Skeletal muscle satellite cell (primary cell): ENCODE measurements at regions not wholly inside any gene's neighbourhood (a gene's known extent, or its start where the extent isn't known, plus 50 kb on each side); places are given as distances from the start of the nearest gene placed in this dataset.

Experiments used
- H3K27me3 ChIP-seq: 2 replicates; pipeline ENCODE4 v1.7.0; 2013; ENCODE audit warnings: low read length; ENCODE audit not compliant: control insufficient read depth, insufficient read depth
- H3K36me3 ChIP-seq: 2 replicates; pipeline ENCODE4 v1.7.0; 2013; ENCODE audit warnings: mild to moderate bottlenecking, control low read depth, low read length; ENCODE audit not compliant: insufficient read depth
- H3K4me1 ChIP-seq: 2 replicates; pipeline ENCODE4 v1.7.0; 2013; ENCODE audit warnings: low read length; ENCODE audit not compliant: control insufficient read depth, insufficient read depth
- H3K4me2 ChIP-seq: 2 replicates; pipeline ENCODE4 v1.7.0; 2013; ENCODE audit warnings: mild to moderate bottlenecking, low read length
- H3K4me3 ChIP-seq: 2 replicates; pipeline ENCODE4 v1.7.0; 2013; ENCODE audit warnings: low read length
- H3K9ac ChIP-seq: 2 replicates; pipeline ENCODE4 v1.7.0; 2013; ENCODE audit warnings: mild to moderate bottlenecking, low read depth, low read length, moderate library complexity
- H3K9me3 ChIP-seq: replicated peaks from 2 replicates; pipeline ENCODE4 v1.7.0; 2013; ENCODE audit warnings: mild to moderate bottlenecking, control low read depth, low read length

DNA sequence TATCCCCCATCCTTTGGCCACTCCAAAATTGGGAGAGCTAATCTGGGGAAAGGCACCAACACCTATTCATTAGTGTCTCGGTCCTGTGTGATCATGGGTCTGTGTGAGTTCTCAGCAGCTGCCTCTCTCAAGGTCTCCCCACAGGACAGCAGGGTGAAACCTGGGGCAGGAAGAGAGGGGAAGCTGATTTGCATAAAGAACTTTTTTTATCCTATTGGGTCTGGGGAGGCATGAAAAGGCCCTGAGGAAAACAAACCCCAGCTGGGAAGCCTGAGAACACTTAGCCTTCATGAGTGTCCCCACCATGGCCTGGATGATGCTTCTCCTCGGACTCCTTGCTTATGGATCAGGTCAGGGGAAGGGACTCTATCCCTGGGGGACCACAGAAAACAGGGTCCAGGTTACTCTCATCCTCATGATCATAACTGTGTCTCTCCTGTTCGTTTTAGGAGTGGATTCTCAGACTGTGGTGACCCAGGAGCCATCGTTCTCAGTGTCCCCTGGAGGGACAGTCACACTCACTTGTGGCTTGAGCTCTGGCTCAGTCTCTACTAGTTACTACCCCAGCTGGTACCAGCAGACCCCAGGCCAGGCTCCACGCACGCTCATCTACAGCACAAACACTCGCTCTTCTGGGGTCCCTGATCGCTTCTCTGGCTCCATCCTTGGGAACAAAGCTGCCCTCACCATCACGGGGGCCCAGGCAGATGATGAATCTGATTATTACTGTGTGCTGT, 116.0 kb upstream of the TOP3B start:
- H3K4me2 ChIP-seq = no peak overlapping the region
- peaks cover 48% of the 10 kb centered on the region for H3K27me3 ChIP-seq
- H3K9ac ChIP-seq = no peak overlapping the region
- no peaks in the 10 kb centered on the region for H3K9me3 ChIP-seq
- H3K4me1 ChIP-seq = no peaks in the 10 kb centered on the region
- no peaks in the 10 kb centered on the region for H3K36me3 ChIP-seq
- no peak overlapping the region for H3K4me3 ChIP-seq

DNA sequence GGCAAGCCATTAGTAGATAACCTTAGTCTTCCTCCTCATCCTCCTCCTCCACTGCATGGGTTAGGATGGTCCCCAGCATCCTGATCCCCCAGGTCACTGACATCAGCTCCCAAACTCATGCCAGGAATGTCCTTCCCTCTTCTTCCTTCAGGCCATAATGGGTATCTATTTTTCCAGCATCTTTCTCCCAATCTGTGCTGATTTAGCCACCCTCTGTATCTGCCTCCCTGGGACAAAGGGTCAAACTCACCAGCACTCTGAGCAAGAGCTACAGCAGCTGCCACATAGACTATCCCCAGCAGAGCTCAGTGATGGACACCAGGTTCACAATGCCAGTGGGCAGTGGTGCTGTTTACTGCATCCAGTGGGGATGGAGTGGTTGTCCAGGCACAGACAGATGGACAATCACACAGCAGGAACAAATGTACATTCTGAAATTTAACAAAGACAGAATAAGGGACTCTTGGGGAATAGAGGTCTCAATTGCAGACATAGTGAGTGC, 115.2 kb upstream of the TOP3B start:
- Histone ChIP-seq H3K27me3 (peaks cover 51% of the 10 kb centered on the region), H3K9me3 (no peaks in the 10 kb centered on the region)

DNA sequence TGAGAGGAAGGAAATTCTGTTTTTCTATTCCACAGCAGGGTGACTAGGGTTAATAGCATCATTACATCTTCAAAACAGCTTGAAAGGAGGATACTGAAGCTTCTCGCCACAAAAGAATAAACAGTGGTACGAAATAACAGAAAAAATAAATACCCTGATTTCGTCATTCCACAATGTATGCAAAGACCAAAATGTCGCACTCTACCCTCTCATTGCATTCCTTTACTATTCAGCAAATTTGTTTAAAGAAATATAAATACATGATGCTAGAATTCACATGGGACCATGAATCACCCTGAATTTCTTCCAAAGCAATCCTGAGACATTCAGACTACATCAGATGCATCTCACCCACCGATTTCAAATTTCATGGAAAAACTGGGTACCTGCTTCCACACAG, 112.3 kb upstream of the TOP3B start:
- H3K9me3 ChIP-seq = no peaks in the 10 kb centered on the region
- H3K36me3 ChIP-seq = no peaks in the 10 kb centered on the region

More for the DNA sequence above, 115.2 kb upstream of the TOP3B start:
- no peaks in the 10 kb centered on the region for H3K36me3 ChIP-seq
- no peaks in the 10 kb centered on the region for H3K4me1 ChIP-seq
- H3K4me3 ChIP-seq = no peak overlapping the region
- no peak overlapping the region for H3K9ac ChIP-seq
- H3K4me2 ChIP-seq = no peak overlapping the region

DNA sequence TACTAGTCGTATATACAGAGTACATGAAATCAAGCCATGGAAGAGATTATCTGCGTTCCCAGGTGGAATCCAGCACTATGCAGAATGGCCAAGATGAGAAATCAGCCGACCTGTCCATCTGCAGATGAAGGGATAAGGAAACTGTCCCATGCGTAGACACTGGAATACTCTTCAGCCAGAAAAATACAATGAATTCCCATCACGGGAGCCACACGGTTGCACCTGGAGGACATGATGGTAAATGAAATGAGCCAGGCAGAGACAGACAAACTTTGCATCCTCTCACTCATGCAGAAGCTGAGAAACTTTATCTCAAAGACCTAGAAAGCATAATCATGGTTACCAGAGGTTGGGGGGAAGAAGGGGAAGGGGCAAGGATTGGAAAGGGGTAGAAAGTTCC, 111.9 kb upstream of the TOP3B start:
- Histone ChIP-seq H3K4me1 (no peaks in the 10 kb centered on the region), H3K9ac (no peak overlapping the region), H3K4me2 (no peak overlapping the region), H3K27me3 (peaks cover 67% of the 10 kb centered on the region), H3K9me3 (no peaks in the 10 kb centered on the region), H3K4me3 (no peak overlapping the region), H3K36me3 (no peaks in the 10 kb centered on the region)

More for the DNA sequence above, 112.3 kb upstream of the TOP3B start:
- H3K4me3 ChIP-seq = no peak overlapping the region
- no peaks in the 10 kb centered on the region for H3K4me1 ChIP-seq
- peaks cover 63% of the 10 kb centered on the region for H3K27me3 ChIP-seq
- H3K4me2 ChIP-seq = no peak overlapping the region
- no peak overlapping the region for H3K9ac ChIP-seq

DNA sequence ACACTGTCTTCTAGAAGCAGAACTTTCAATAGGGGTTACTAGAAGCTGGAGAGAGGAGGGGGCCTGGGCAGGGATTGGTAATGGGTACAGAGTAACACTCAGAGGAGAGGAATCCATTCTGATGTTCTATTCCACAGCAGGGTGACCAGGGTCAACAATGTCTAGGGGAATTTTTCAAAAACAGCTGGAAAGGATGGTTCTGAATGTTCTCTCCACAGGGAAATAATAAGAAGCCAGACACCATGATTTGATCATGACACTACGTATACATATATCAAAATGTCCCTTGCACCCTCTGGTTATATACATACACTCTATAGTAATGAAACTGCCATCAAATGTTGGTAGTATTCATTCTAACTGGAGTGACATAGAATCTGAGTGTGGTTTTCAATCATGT, 111.2 kb upstream of the TOP3B start:
- Histone ChIP-seq H3K4me2 (no peak overlapping the region), H3K9ac (no peak overlapping the region), H3K36me3 (no peaks in the 10 kb centered on the region), H3K9me3 (no peaks in the 10 kb centered on the region), H3K4me1 (no peaks in the 10 kb centered on the region), H3K27me3 (peaks cover 70% of the 10 kb centered on the region), H3K4me3 (no peak overlapping the region)

DNA sequence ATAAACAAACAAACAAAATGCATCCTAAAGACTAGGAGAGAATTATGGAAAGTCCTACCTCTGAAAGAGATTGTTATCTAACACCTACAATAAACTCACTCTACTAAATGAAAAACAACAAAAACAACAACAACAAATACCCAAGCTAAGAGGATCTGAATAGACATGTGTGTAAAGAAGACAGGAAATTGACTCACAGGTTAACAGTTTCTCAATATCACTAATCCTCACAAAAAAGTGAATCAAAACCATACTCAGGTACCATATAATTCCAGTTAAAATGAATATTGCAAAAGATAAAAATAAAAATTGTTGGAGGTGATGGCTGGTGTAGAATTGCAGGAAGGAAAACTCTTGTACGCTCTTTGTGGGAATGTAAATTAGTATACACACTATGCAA, 110.4 kb upstream of the TOP3B start:
- Histone ChIP-seq H3K4me2 (no peak overlapping the region), H3K4me3 (no peak overlapping the region), H3K36me3 (no peaks in the 10 kb centered on the region), H3K9ac (no peak overlapping the region), H3K9me3 (no peaks in the 10 kb centered on the region), H3K4me1 (no peaks in the 10 kb centered on the region), H3K27me3 (peaks cover 68% of the 10 kb centered on the region)

DNA sequence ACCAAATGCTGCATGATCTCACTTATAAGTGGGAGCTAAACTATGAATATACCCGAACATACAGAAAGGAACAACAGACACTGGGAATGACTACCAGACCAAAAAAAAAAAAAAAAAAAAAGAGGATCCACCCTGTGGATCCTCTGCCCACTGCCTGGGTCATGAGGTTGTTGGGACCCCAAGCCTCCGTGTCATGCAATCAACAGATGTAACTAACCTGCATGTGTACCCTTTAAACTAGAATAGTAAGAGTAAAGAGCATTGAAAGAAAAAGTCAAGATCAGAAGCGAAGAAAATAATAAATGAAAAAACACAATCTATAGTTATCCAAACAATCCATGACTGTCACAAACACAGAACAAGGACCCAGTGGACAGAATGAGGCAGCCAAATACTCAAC, 109.5 kb upstream of the TOP3B start:
- Histone ChIP-seq H3K9ac (no peak overlapping the region), H3K4me1 (no peaks in the 10 kb centered on the region), H3K27me3 (peaks cover 60% of the 10 kb centered on the region), H3K4me2 (no peak overlapping the region), H3K36me3 (no peaks in the 10 kb centered on the region), H3K4me3 (no peak overlapping the region), H3K9me3 (no peaks in the 10 kb centered on the region)

DNA sequence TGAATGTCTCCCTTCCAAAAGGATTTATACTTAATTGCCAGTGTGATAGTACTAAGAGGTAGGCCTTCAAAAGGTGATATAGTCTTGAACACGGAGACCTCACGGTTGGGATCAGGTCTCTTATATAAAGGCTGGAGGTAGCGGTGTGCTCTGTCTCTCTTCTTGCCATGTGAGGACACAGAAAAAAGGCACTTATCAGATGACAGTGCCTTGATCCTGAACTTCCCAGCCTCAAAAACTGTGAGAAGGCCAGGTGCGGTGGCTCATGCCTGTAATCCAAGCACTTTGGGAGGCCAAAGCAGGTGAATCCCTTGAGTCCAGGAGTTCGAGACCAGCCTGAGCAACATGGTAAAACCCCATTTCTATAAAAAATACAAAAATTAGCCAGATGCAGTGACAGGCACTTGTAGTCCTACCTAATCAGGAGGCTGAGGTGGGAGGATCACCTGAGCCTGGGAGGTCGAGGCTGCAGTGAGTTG, 108.9 kb upstream of the TOP3B start:
- H3K36me3 ChIP-seq = no peaks in the 10 kb centered on the region
- H3K27me3 ChIP-seq = peaks cover 54% of the 10 kb centered on the region

DNA sequence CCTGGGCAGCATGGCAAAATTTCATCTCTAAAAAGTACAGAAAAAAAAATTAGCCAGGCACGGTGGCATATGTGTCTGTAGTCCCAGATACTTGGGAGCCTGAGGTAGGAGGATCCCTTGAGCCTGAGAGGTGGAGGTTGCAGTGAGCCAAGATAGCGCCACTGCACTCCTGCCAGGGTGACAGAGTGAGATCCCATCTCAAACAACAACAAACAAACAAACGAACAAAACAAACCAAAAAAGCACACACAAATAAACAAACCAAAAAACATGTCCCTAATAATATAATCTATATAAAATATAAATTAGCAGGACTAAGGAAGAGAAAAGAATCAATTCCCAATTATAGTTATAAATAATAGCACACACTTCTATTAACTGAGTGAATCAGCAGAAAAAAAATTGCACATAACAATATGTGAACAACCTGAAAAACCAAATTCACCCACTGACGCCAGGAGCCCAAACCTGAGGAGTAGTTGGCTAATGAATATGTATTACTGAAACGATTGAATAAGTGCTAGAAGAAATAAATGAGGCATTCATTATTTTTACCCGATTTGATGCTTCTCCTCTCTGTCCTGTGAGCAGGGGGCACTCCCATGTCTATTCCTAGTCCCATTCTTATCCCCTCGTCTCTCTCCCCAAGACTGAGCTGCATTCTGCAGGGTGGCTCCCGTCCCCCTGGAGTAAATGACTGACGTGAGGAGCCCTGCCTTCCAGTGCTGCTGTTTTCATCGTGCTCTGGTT, 108.2 kb upstream of the TOP3B start:
- no peak overlapping the region for H3K9ac ChIP-seq
- H3K4me2 ChIP-seq = no peak overlapping the region
- no peaks in the 10 kb centered on the region for H3K9me3 ChIP-seq
- H3K27me3 ChIP-seq = peaks cover 49% of the 10 kb centered on the region
- no peak overlapping the region for H3K4me3 ChIP-seq
- H3K36me3 ChIP-seq = no peaks in the 10 kb centered on the region
- H3K4me1 ChIP-seq = peaks cover 9% of the 10 kb centered on the region

More for the DNA sequence above, 108.9 kb upstream of the TOP3B start:
- Histone ChIP-seq H3K9ac (no peak overlapping the region), H3K9me3 (no peaks in the 10 kb centered on the region), H3K4me1 (peaks cover 3% of the 10 kb centered on the region), H3K4me2 (no peak overlapping the region), H3K4me3 (no peak overlapping the region)

DNA sequence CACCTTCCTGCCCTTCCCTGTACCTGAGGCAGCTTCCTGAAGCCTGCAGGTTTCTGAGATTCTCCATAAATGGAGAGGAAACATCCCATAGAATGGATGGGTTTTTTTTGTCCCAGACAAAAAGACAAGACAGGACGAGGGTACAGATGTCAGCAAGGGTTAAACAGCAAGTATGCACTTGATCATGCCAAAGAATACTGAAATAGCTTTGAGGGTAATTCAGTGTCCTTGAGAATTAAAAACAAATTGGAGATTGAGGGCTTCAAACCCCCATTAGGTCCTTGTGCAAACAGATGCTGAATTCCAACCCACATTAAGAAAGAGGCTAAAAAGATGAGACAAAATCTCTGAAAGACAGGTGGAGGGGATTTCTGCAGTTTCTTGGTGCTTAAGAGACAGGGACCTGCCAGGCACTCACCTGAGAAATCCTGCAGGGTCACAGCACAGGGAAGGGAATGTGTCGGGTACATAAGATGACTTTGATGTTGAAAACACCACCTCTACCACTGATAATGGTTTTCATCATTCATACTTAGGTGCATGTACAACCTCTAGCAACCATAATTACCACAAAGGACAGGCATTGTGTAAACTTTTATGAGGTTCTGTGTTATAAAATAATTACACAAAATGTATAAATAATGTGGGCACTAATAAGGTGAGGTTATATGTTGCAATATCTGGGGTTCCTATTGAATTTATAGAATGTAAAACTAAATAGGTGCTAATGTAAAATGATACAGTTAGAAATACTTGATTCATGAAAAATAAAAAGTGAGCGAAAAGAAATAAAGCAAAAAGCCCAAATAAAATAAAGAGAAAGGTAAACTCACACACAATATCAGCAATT, 107.1 kb upstream of the TOP3B start:
- Histone ChIP-seq H3K9ac (no peak overlapping the region), H3K9me3 (no peaks in the 10 kb centered on the region), H3K4me3 (no peak overlapping the region), H3K4me2 (no peak overlapping the region), H3K36me3 (no peaks in the 10 kb centered on the region), H3K27me3 (peaks cover 41% of the 10 kb centered on the region), H3K4me1 (peaks cover 13% of the 10 kb centered on the region)
